Small intestine (tissue), 7 donors: ENCODE measurements at regions not wholly inside any gene's neighbourhood (a gene's known extent, or its start where the extent isn't known, plus 50 kb on each side); places are given as distances from the start of the nearest gene placed in this dataset.
"Not testable (repeated sequence)": the region's sequence is repeated elsewhere in the genome, so short reads cannot be mapped to it uniquely, and the experiment has no call there.

Experiments
- DNase-seq, 2 donors: peaks; one replicate each; pipeline versions ENCODE4 v3.0.0 to v3.0.0-alpha.2; 2013
- FAIRE-seq: peaks from 2 replicates; lab custom pipeline; 2012; peaks lifted over from hg19 to GRCh38; lab: Jason Lieb, UNC
- H3K27ac ChIP-seq, 3 donors: one replicate each; pipeline ENCODE4 v1.5.1; 2013; ENCODE audit warnings: low read length in 2 of 3, mild to moderate bottlenecking in 2 of 3, control low read depth in 1 of 3, inconsistent platforms in 1 of 3, low read depth in 1 of 3, moderate library complexity in 1 of 3
- H3K27me3 ChIP-seq, 3 donors: one replicate each; pipeline ENCODE4 v1.6.1; 2013; ENCODE audit warnings: low read length in 3 of 3, inconsistent platforms in 1 of 3; ENCODE audit not compliant: control insufficient read depth in 3 of 3, insufficient read depth in 3 of 3
- H3K36me3 ChIP-seq, 3 donors: one replicate each; pipeline ENCODE4 v1.6.1; 2013; ENCODE audit warnings: low read length in 3 of 3, inconsistent platforms in 1 of 3, low read depth in 1 of 3, mild to moderate bottlenecking in 1 of 3, moderate library complexity in 1 of 3; ENCODE audit not compliant: control insufficient read depth in 3 of 3, insufficient read depth in 2 of 3
- H3K4me1 ChIP-seq, 3 donors: one replicate each; pipeline ENCODE4 v1.6.1; 2013; ENCODE audit warnings: low read length in 2 of 3, inconsistent platforms in 1 of 3, low read depth in 1 of 3, mild to moderate bottlenecking in 1 of 3, moderate library complexity in 1 of 3; ENCODE audit not compliant: control insufficient read depth in 3 of 3, insufficient read depth in 2 of 3
- H3K4me3 ChIP-seq, 3 donors: one replicate each; pipeline ENCODE4 v1.5.1; 2013; ENCODE audit warnings: low read length in 3 of 3, control low read depth in 1 of 3, inconsistent platforms in 1 of 3, low read depth in 1 of 3, mild to moderate bottlenecking in 1 of 3, moderate library complexity in 1 of 3
- H3K9me3 ChIP-seq, 2 donors: one replicate each; pipeline ENCODE4 v1.6.1; 2013; ENCODE audit warnings: low read depth in 1 of 2, low read length in 1 of 2; ENCODE audit not compliant: control insufficient read depth in 2 of 2, insufficient read depth in 1 of 2
- WGBS, 3 donors: extraction: QIAGEN DNeasy Blood & Tissue Kit; methylation state at CpG; one replicate each; pipeline ENCODE4 v1.1.7; 2013; 5-methylcytosine and 5-hydroxymethylcytosine counted together
- donor health status: healthy with polysubstance abuse.
- donor health status: control.
- donor health status: control.
- donor health status: Bipolar disorder and iron deficiency.
- donor health status: healthy.

- DNase-seq (peak; percentile 82 to 94), FAIRE-seq (no peak)
- Histone ChIP-seq H3K4me1 (peaks cover 0 to 28% (median 9%) of the 10 kb centered on the region in 3 donors), H3K9me3 (peaks cover 0 to 1% of the 10 kb centered on the region in 2 donors), H3K27ac (peak overlapping the region in 2 of 3 donors; percentile 85 to 90), H3K36me3 (no peaks in the 10 kb centered on the region), H3K27me3 (no peaks in the 10 kb centered on the region), H3K4me3 (peak overlapping the region in 1 of 3 donors; percentile 7)
- 22 to 62% (median 43%) methylated on average over 9 of the region's 9 CpGs for WGBS, 3 donors
Observed at GRCh38 chr5:154648706-154649105, 106.5 kb upstream of the LARP1 start.

DNA sequence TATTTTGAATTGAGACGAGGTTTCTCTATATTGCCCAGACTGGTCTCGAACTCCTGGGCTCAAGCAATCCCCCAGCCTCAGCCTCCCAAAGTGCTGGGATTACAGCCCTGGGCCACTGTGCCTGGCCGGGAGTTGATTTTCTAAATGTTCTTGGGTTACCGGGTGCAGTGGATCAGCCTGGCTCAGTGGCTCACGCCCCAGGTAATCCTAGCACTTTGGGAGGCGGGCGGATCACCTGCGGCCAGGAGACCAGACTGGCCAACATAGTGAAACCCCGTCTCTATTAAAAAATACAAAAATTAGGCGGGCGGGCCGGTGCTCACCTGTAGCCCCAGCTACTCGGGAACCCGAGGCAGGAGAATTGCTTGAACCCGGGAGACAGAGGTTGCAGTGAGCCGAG lies 106.9 kb upstream of the LARP1 start:
- WGBS, 3 donors: 18 to 75% (median 47%) methylated on average over 16 of the region's 16 CpGs
- no peak for FAIRE-seq
- no peaks in the 10 kb centered on the region for H3K27me3 ChIP-seq
- H3K4me3 ChIP-seq: peak overlapping the region in 1 of 3 donors; percentile 7
- H3K36me3 ChIP-seq: no peaks in the 10 kb centered on the region
- H3K4me1 ChIP-seq: peaks cover 0 to 24% (median 9%) of the 10 kb centered on the region in 3 donors
- peaks cover 0 to 5% of the 10 kb centered on the region in 2 donors for H3K9me3 ChIP-seq
- peak overlapping the region; percentile 19 to 90 (median 85) for H3K27ac ChIP-seq
- DNase-seq: no peak

- Histone ChIP-seq H3K36me3 (no peaks in the 10 kb centered on the region), H3K9me3 (peaks cover 0 to 6% of the 10 kb centered on the region in 2 donors), H3K27ac (peak overlapping the region; percentile 85 to 90 (median 87)), H3K27me3 (no peaks in the 10 kb centered on the region), H3K4me3 (peak overlapping the region in 2 of 3 donors; percentile 22 to 25), H3K4me1 (peaks cover 0 to 19% (median 4%) of the 10 kb centered on the region in 3 donors)
- no peak for FAIRE-seq
- peak; percentile 33 to 48 for DNase-seq
- 7 to 38% (median 15%) methylated on average over 6 of the region's 6 CpGs for WGBS, 3 donors
Observed at GRCh38 chr5:154647761-154648145, 107.4 kb upstream of the LARP1 start.

- 3 to 4% (median 4%) methylated on average over 36 of the region's 36 CpGs for WGBS, 3 donors
Observed at GRCh38 chr5:154647114-154647760, 107.9 kb upstream of the LARP1 start.

GRCh38 chr5:154646745-154647113 lies 108.4 kb upstream of the LARP1 start:
- Histone ChIP-seq H3K36me3 (no peaks in the 10 kb centered on the region), H3K27me3 (no peaks in the 10 kb centered on the region), H3K4me3 (peak overlapping the region in 2 of 3 donors; percentile 22 to 25), H3K9me3 (peaks cover 0 to 10% of the 10 kb centered on the region in 2 donors), H3K4me1 (peaks cover 0 to 18% (median 4%) of the 10 kb centered on the region in 3 donors), H3K27ac (peak overlapping the region in 1 of 3 donors; percentile 55)
- no peak for FAIRE-seq
- 41 to 78% (median 67%) methylated on average over 24 of the region's 24 CpGs for WGBS, 3 donors
- DNase-seq: no peak

More at GRCh38 chr5:154647114-154647760, 107.9 kb upstream of the LARP1 start:
- Histone ChIP-seq H3K9me3 (peaks cover 0 to 10% of the 10 kb centered on the region in 2 donors), H3K36me3 (no peaks in the 10 kb centered on the region), H3K27ac (peak overlapping the region; percentile 85 to 90 (median 87)), H3K4me1 (peaks cover 0 to 18% (median 4%) of the 10 kb centered on the region in 3 donors), H3K4me3 (peak overlapping the region in 2 of 3 donors; percentile 22 to 25), H3K27me3 (no peaks in the 10 kb centered on the region)
- FAIRE-seq (no peak), DNase-seq (peak; percentile 98)

DNA sequence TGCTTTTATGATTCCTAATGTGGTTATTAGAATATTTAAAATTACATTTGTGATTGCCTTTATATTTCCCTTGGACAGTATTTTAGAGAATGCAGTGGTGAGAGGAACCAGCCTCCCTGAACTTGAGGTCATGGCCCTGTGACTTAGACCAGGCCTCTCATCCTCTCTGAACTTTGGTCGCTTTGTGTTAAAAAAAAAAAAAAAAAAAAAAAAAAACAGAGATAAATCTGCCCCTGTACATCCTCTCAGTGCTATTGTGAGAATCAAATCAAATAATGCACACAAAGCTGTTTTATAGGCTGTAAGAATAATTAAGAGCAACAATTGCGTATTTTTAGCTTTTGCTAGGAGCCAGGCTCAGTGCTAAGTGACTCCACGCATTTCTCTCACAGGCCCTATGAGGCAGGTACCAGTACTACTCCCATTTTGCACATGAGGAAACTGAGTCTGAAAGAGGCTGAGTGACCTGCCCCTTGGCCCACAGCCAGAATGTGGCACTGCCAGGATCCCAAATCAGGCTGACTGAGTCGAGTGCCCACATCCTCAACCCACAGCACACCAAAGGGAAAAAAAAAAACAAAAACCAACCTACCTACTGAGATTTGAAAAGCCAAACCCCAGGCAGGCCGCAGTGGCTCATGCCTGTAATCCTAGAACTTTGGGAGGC lies 110.3 kb upstream of the LARP1 start:
- Histone ChIP-seq H3K27me3 (no peaks in the 10 kb centered on the region), H3K27ac (no peak overlapping the region), H3K4me3 (no peak overlapping the region), H3K36me3 (no peaks in the 10 kb centered on the region), H3K9me3 (peaks cover 0 to 10% of the 10 kb centered on the region in 2 donors), H3K4me1 (peaks cover 0 to 18% (median 4%) of the 10 kb centered on the region in 3 donors)
- peak; percentile 34 to 41 for DNase-seq
- FAIRE-seq: no peak
- WGBS, 3 donors: 66 to 93% (median 82%) methylated on average over 5 of the region's 5 CpGs

DNA sequence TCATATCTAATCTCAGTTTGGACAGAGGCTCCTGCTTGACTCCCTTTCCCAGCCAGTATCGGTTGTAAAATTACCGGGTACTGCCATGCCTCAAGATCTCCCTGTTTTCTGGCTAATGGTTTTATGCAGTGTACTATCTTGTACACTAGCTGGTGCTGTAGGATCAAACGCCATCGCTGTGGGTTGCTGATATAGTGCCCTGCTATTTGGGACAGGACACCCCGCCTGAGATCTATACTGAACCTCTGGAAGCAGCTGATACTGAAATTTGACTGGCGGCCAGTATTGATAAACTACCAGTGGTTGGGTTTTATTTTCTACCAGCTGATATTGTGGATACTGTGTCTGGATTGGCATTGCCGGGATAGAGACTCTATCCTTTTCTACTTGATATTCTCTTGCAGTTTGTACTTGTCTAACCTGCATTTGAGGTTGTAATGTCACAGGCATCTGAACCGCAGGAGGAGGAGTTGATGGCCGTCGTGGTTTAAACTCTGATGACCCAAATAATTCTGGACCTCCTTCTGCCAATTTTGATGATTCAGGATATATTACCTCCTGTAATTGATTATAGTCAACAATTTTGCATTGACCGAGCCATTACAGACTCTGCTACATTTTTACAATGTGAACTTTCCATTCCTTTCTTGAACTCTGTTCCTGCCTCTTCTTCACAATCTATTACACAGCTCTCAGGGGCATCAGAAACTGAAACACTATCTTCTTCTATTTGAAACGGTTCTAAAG lies 112.5 kb upstream of the LARP1 start:
- no peak overlapping the region for H3K27ac ChIP-seq
- H3K9me3 ChIP-seq: peaks cover 0 to 10% of the 10 kb centered on the region in 2 donors
- WGBS, 3 donors: 11 to 71% (median 34%) methylated on average over 12 of the region's 12 CpGs
- peaks cover 0 to 9% (median 4%) of the 10 kb centered on the region in 3 donors for H3K4me1 ChIP-seq
- DNase-seq: peak in 1 of 2 donors; percentile 70
- no peaks in the 10 kb centered on the region for H3K36me3 ChIP-seq
- no peaks in the 10 kb centered on the region for H3K27me3 ChIP-seq
- H3K4me3 ChIP-seq: no peak overlapping the region
- FAIRE-seq: no peak

DNA sequence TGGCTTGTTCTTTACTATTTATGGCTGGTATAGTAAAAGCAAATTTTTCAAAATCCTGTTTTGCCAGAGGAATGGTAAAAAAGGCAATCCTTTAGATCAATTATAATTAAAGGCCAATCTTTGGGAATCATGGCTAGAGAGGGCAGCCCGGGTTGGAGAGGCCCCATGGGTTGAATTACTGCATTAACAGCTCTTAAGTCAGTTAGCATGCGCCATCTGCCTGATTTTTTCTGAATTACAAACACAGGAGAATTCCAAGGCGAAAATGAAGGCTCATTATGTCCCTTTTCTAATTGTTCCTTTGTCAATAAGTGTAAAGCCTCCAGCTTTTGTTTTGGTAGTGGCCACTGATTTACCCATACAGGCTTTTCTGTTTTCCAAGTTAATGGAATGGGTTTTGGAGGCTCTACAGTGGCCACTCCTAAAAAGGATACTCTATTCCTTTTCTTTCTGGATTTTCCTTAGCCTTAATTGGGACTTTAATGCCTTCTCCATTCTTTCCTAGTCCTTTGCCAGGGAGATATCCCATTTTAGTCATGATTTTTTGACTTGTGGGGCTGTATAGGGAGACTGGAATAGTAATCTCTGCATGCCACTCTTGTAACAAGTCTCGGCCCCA lies 114.9 kb upstream of the LARP1 start:
- not testable (repeated sequence) for FAIRE-seq

More for the DNA sequence above, 114.9 kb upstream of the LARP1 start:
- not testable (repeated sequence) for H3K36me3 ChIP-seq, H3K4me1 ChIP-seq, H3K4me3 ChIP-seq, H3K27ac ChIP-seq, H3K27me3 ChIP-seq
- H3K9me3 ChIP-seq: peaks cover 0 to 10% of the 10 kb centered on the region in 2 donors
- WGBS, 3 donors: 16 to 40% (median 28%) methylated on average over 4 of the region's 4 CpGs
- peak; percentile 21 to 42 for DNase-seq
